Mesodermal cell (in vitro differentiated cells): ENCODE measurements at regions not wholly inside any gene's neighbourhood (a gene's known extent, or its start where the extent isn't known, plus 50 kb on each side); places are given as distances from the start of the nearest gene placed in this dataset.

Experiments
- H3K27ac ChIP-seq: 2 replicates; pipeline ENCODE4 v1.7.0; 2013; ENCODE audit warnings: mild to moderate bottlenecking, low read depth, low read length, moderate library complexity; ENCODE audit not compliant: severe bottlenecking
- H3K36me3 ChIP-seq: 2 replicates; pipeline ENCODE4 v1.7.1; 2013; ENCODE audit warnings: mild to moderate bottlenecking, low read length, moderate library complexity; ENCODE audit not compliant: control insufficient read depth, insufficient read depth
- H3K4me1 ChIP-seq: one replicate; pipeline ENCODE4 v1.7.1; 2013; ENCODE audit warnings: mild to moderate bottlenecking, low read length; ENCODE audit not compliant: insufficient read depth, control insufficient read depth, poor library complexity, severe bottlenecking
- H3K4me3 ChIP-seq: 2 replicates; pipeline ENCODE4 v1.7.0; 2013; ENCODE audit warnings: low read length, control low read depth, mild to moderate bottlenecking; ENCODE audit not compliant: insufficient read depth, poor library complexity, severe bottlenecking; ENCODE audit errors: extremely low read depth
- H3K9me3 ChIP-seq: 2 replicates; pipeline ENCODE4 v1.7.1; 2013; ENCODE audit warnings: mild to moderate bottlenecking, low read length, moderate library complexity; ENCODE audit not compliant: control insufficient read depth
- WGBS, 2 experiments: methylation state at CpG; one replicate each; pipeline ENCODE4 v1.1.5; 2013; ENCODE audit warnings: missing lambda C conversion rate in 2 of 2; ENCODE audit not compliant: insufficient coverage in 2 of 2; 5-methylcytosine and 5-hydroxymethylcytosine counted together

GRCh38 chr7:114785496-114785895 lies 136.4 kb upstream of the MDFIC start:
- Histone ChIP-seq H3K9me3 (no peaks in the 10 kb centered on the region), H3K4me3 (no peak overlapping the region)
- WGBS, 2 experiments, result 71 to 83% methylated on average over 1 of the region's 3 CpGs

GRCh38 chr7:114786455-114786854 lies 135.4 kb upstream of the MDFIC start:
- Histone ChIP-seq H3K27ac (no peak overlapping the region), H3K4me1 (no peaks in the 10 kb centered on the region), H3K9me3 (no peaks in the 10 kb centered on the region), H3K4me3 (no peak overlapping the region), H3K36me3 (no peaks in the 10 kb centered on the region)
- WGBS, 2 experiments, result 82 to 91% methylated on average over 4 of the region's 7 CpGs

More at GRCh38 chr7:114785496-114785895, 136.4 kb upstream of the MDFIC start:
- H3K27ac ChIP-seq, result no peak overlapping the region
- no peaks in the 10 kb centered on the region for H3K36me3 ChIP-seq
- no peaks in the 10 kb centered on the region for H3K4me1 ChIP-seq

GRCh38 chr7:114787556-114787955 lies 134.3 kb upstream of the MDFIC start:
- no peaks in the 10 kb centered on the region for H3K4me1 ChIP-seq
- WGBS, 2 experiments, result no CpG with 5 or more reads among the region's 1 CpG
- no peaks in the 10 kb centered on the region for H3K36me3 ChIP-seq

GRCh38 chr7:114788706-114789105 lies 133.2 kb upstream of the MDFIC start:
- Histone ChIP-seq H3K4me1 (no peaks in the 10 kb centered on the region), H3K4me3 (no peak overlapping the region), H3K27ac (no peak overlapping the region), H3K9me3 (no peaks in the 10 kb centered on the region), H3K36me3 (no peaks in the 10 kb centered on the region)
- WGBS, 2 experiments, result 85 to 86% methylated on average over 2 of the region's 4 CpGs

More at GRCh38 chr7:114787556-114787955, 134.3 kb upstream of the MDFIC start:
- Histone ChIP-seq H3K9me3 (no peaks in the 10 kb centered on the region), H3K27ac (no peak overlapping the region), H3K4me3 (no peak overlapping the region)

- no peak overlapping the region for H3K27ac ChIP-seq
- WGBS, 2 experiments, result no CpG with 5 or more reads among the region's 2 CpGs
- no peaks in the 10 kb centered on the region for H3K4me1 ChIP-seq
- H3K4me3 ChIP-seq, result no peak overlapping the region
- no peaks in the 10 kb centered on the region for H3K9me3 ChIP-seq
- H3K36me3 ChIP-seq, result no peaks in the 10 kb centered on the region
Measured at GRCh38 chr7:114789161-114789560, 132.7 kb upstream of the MDFIC start.

- Histone ChIP-seq H3K36me3 (no peaks in the 10 kb centered on the region), H3K27ac (no peak overlapping the region), H3K4me1 (no peaks in the 10 kb centered on the region), H3K4me3 (no peak overlapping the region), H3K9me3 (no peaks in the 10 kb centered on the region)
- WGBS, 2 experiments, result 40 to 88% methylated on average over 1 to 2 of the region's 3 CpGs
Measured at GRCh38 chr7:114789871-114790311, 132.0 kb upstream of the MDFIC start.

- H3K9me3 ChIP-seq, result no peaks in the 10 kb centered on the region
- H3K27ac ChIP-seq, result no peak overlapping the region
- no peak overlapping the region for H3K4me3 ChIP-seq
- WGBS, 2 experiments, result no CpG with 5 or more reads among the region's 1 CpG
- no peaks in the 10 kb centered on the region for H3K36me3 ChIP-seq
- no peaks in the 10 kb centered on the region for H3K4me1 ChIP-seq
Measured at GRCh38 chr7:114790521-114790920, 131.4 kb upstream of the MDFIC start.

- no peaks in the 10 kb centered on the region for H3K4me1 ChIP-seq
- no peak overlapping the region for H3K27ac ChIP-seq
- 87 to 96% methylated on average over 3 of the region's 4 CpGs for WGBS, 2 experiments
- no peaks in the 10 kb centered on the region for H3K36me3 ChIP-seq
- no peaks in the 10 kb centered on the region for H3K9me3 ChIP-seq
- no peak overlapping the region for H3K4me3 ChIP-seq
Measured at GRCh38 chr7:114791771-114792170, 130.1 kb upstream of the MDFIC start.

- Histone ChIP-seq H3K4me3 (no peak overlapping the region), H3K4me1 (no peaks in the 10 kb centered on the region), H3K36me3 (no peaks in the 10 kb centered on the region), H3K27ac (no peak overlapping the region), H3K9me3 (no peaks in the 10 kb centered on the region)
- WGBS, 2 experiments, result 85 to 100% methylated on average over 4 of the region's 5 CpGs
Measured at GRCh38 chr7:114793155-114793845, 128.6 kb upstream of the MDFIC start.

- no peaks in the 10 kb centered on the region for H3K9me3 ChIP-seq
- H3K4me1 ChIP-seq, result no peaks in the 10 kb centered on the region
- no peak overlapping the region for H3K27ac ChIP-seq
- 79 to 92% methylated on average over 2 of the region's 2 CpGs for WGBS, 2 experiments
- no peaks in the 10 kb centered on the region for H3K36me3 ChIP-seq
- no peak overlapping the region for H3K4me3 ChIP-seq
Measured at GRCh38 chr7:114795475-114795874, 126.4 kb upstream of the MDFIC start.

GRCh38 chr7:114799628-114800028 lies 122.3 kb upstream of the MDFIC start:
- 100% methylated on average over 1 of the region's 4 CpGs; no CpG with 5 or more reads in 1 of the 2 experiments for WGBS, 2 experiments
- H3K4me1 ChIP-seq, result no peaks in the 10 kb centered on the region
- H3K27ac ChIP-seq, result no peak overlapping the region
- H3K36me3 ChIP-seq, result no peaks in the 10 kb centered on the region
- H3K9me3 ChIP-seq, result no peaks in the 10 kb centered on the region
- no peak overlapping the region for H3K4me3 ChIP-seq
